Keratinocyte (primary cell): ENCODE measurements at regions not wholly inside any gene's neighbourhood (a gene's known extent, or its start where the extent isn't known, plus 50 kb on each side); places are given as distances from the start of the nearest gene placed in this dataset.
"Not testable (repeated sequence)": the region's sequence is repeated elsewhere in the genome, so short reads cannot be mapped to it uniquely, and the experiment has no call there.

Source experiments
- CTCF ChIP-seq, 3 experiments: IDR thresholded peaks in 1 of 3; conservative IDR thresholded peaks in 1 of 3; optimal IDR thresholded peaks in 1 of 3; 2 replicates in 2 of 3; 3 replicates in 1 of 3; pipeline versions ENCODE3 to v1.5.1; 2011; ENCODE audit warnings: low read length in 3 of 3, mild to moderate bottlenecking in 3 of 3, moderate library complexity in 2 of 3, control low read depth in 1 of 3, inconsistent platforms in 1 of 3; ENCODE audit not compliant: insufficient read depth in 2 of 3; ENCODE audit errors: extremely low read depth in 1 of 3
- EZH2 ChIP-seq: IDR thresholded peaks from one replicate; pipeline ENCODE4 v1.6.1; 2012; ENCODE audit warnings: inconsistent platforms, mild to moderate bottlenecking, low read length, moderate library complexity

GRCh38 chr16:29351970-29352616, 54.4 kb downstream of the NPIPB11 start:
- TF ChIP-seq CTCF (optimal IDR thresholded peaks at IDR 0.05 in 1 of 3, IDR thresholded peaks at IDR 0.05 in 1 of 3, conservative IDR thresholded peaks at IDR 0.05 in 1 of 3; ENCODE audit: extremely low read depth in 1 of 3, insufficient read depth in 2 of 3, low read length in 3 of 3); EZH2: not testable (repeated sequence)
